Fibroblast of villous mesenchyme (primary cell): ENCODE measurements at regions not wholly inside any gene's neighbourhood (a gene's known extent, or its start where the extent isn't known, plus 50 kb on each side); places are given as distances from the start of the nearest gene placed in this dataset.

Source experiments
- DNase-seq: peaks from one replicate; pipeline ENCODE4 v3.0.0-alpha.2; 2010; ENCODE audit warnings: low read depth
- H3K4me3 ChIP-seq: 2 replicates; pipeline ENCODE4 v1.5.1; 2011; ENCODE audit warnings: low read depth, mild to moderate bottlenecking, low read length
- CTCF ChIP-seq: IDR thresholded peaks from 2 replicates; pipeline ENCODE4 v1.5.1; 2012; ENCODE audit warnings: low read depth, mild to moderate bottlenecking, low read length; ENCODE audit not compliant: insufficient read depth

- no peak for TF ChIP-seq CTCF
- no peak for DNase-seq
- H3K4me3 ChIP-seq: no peak overlapping the region
Measured at GRCh38 chr2:7933672-7934071, 748.2 kb upstream of the ID2 start.

- no peak overlapping the region for H3K4me3 ChIP-seq
- TF ChIP-seq CTCF: no peak
- no peak for DNase-seq
Measured at GRCh38 chr2:7934476-7934875, 747.4 kb upstream of the ID2 start.

GRCh38 chr2:7937082-7937481 is 744.8 kb upstream of the ID2 start:
- no peak overlapping the region for H3K4me3 ChIP-seq
- DNase-seq: no peak
- TF ChIP-seq CTCF: no peak

- H3K4me3 ChIP-seq: no peak overlapping the region
- DNase-seq: no peak
- TF ChIP-seq CTCF: no peak
Measured at GRCh38 chr2:7940723-7941122, 741.1 kb upstream of the ID2 start.

GRCh38 chr2:7943446-7943845 is 738.4 kb upstream of the ID2 start:
- H3K4me3 ChIP-seq: no peak overlapping the region
- no peak for DNase-seq
- no peak for TF ChIP-seq CTCF

- no peak for TF ChIP-seq CTCF
Measured at GRCh38 chr2:7945026-7945425, 736.8 kb upstream of the ID2 start.

GRCh38 chr2:7950035-7950612 is 731.7 kb upstream of the ID2 start:
- no peak overlapping the region for H3K4me3 ChIP-seq
- DNase-seq: no peak
- no peak for TF ChIP-seq CTCF

More at GRCh38 chr2:7945026-7945425, 736.8 kb upstream of the ID2 start:
- H3K4me3 ChIP-seq: no peak overlapping the region
- no peak for DNase-seq
